ENCODE measurements at regions not wholly inside any gene's neighbourhood (a gene's known extent, or its start where the extent isn't known, plus 50 kb on each side); places are given as distances from the start of the nearest gene placed in this dataset.

DNA sequence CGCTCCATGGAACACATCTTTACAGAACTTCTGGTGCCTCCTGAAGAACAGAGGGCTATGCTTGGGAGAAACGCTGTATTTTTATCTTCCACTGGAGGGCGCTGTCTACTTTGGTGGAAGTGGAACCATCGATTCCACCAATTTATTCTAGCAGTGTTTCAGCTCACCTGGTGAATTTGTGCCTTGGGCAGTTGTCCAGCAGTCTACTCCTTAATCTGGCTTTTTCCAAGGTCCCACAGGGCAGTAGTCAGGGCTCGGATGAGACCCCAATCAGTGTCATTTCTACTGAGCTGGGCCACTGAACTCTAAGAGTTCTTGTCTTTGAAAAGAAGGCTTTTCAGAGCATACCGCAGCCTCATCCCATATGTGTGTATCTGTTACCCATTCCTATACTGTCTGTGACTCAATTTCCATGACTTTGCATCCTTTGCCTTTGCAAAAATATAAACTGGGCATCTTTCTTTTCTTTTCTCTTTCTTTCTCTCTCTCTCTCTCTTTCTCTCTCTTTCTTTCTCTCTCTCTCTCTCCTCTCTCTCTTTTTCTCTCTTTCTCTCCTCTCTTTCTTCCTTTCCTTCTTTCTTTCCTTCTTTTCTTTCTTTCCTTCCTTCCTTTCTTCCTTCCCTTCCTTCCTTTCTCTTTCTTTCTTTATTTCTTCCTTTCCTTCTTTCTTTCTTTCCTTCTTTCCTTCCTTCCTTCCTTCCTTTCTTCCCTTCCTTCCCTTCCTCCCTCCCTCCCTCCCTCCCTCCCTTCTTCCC is 138.4 kb upstream of the ZNF618 start:
- Histone ChIP-seq H3K4me2 (ENCODE audit: low read length) (no peak overlapping the region), H3K9ac (ENCODE audit: low read length) (no peak overlapping the region), H3K27me3 (ENCODE audit: insufficient read depth, low read depth, low read length) (no peaks in the 10 kb centered on the region), H3K9me2 (ENCODE audit: insufficient read depth, low read length) (no peaks in the 10 kb centered on the region), H3K27ac (ENCODE audit: low read length) (no peak overlapping the region), H2AFZ (ENCODE audit: low read depth, low read length) (no peak overlapping the region), H3K9me3 (ENCODE audit: low read length) (no peaks in the 10 kb centered on the region), H3K36me3 (ENCODE audit: insufficient read depth, low read length) (no peaks in the 10 kb centered on the region), H3K79me2 (replicated peaks; ENCODE audit: insufficient read depth, low read length) (no peaks in the 10 kb centered on the region), H4K20me1 (ENCODE audit: insufficient read depth) (no peaks in the 10 kb centered on the region), H3F3A (ENCODE audit: insufficient read depth, low read length, poor library complexity, severe bottlenecking) (no peaks in the 10 kb centered on the region), H3K4me3 (ENCODE audit: low read length) (no peak overlapping the region)
- peak; percentile 66 for TF ChIP-seq SMC3 (conservative IDR thresholded peaks at IDR 0.05; ENCODE audit: poor library complexity)
- TF ChIP-seq RAD21 (conservative IDR thresholded peaks at IDR 0.05), result peak; percentile 67
- TF ChIP-seq EZH2 (IDR thresholded peaks at IDR 0.05; ENCODE audit: borderline replicate concordance, insufficient read depth, low read length, poor library complexity, severe bottlenecking), result no peak
- TF ChIP-seq, protein P1, sequence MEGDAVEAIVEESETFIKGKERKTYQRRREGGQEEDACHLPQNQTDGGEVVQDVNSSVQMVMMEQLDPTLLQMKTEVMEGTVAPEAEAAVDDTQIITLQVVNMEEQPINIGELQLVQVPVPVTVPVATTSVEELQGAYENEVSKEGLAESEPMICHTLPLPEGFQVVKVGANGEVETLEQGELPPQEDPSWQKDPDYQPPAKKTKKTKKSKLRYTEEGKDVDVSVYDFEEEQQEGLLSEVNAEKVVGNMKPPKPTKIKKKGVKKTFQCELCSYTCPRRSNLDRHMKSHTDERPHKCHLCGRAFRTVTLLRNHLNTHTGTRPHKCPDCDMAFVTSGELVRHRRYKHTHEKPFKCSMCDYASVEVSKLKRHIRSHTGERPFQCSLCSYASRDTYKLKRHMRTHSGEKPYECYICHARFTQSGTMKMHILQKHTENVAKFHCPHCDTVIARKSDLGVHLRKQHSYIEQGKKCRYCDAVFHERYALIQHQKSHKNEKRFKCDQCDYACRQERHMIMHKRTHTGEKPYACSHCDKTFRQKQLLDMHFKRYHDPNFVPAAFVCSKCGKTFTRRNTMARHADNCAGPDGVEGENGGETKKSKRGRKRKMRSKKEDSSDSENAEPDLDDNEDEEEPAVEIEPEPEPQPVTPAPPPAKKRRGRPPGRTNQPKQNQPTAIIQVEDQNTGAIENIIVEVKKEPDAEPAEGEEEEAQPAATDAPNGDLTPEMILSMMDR (IDR thresholded peaks at IDR 0.05; ENCODE audit: poor library complexity, severe bottlenecking), result peak; percentile 67

DNA sequence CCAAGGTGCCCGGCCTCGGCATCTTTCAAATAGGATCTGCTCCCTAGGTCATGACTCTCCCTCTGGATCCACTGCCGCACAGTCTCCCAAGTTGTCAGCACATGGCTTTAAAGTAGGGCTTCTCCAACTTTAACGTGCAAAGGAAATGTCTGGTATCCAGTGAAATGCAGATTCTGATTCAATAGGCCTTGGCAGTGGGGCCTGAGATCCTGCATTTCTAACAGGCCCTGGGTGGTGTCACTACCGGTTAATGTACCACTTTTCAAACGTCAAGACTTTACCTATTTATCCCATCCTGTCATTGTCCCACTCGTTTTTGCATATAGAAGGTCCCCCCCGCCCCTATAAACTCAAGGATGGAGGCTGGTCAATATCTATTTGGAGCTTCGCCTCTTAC is 137.6 kb upstream of the ZNF618 start:
- Histone ChIP-seq H3K4me2 (ENCODE audit: low read length) (no peak overlapping the region), H3K9me2 (ENCODE audit: insufficient read depth, low read length) (no peaks in the 10 kb centered on the region), H2AFZ (ENCODE audit: low read depth, low read length) (no peak overlapping the region)

More for the DNA sequence above, 137.6 kb upstream of the ZNF618 start:
- Histone ChIP-seq H3F3A (ENCODE audit: insufficient read depth, low read length, poor library complexity, severe bottlenecking) (no peaks in the 10 kb centered on the region), H3K27ac (ENCODE audit: low read length) (no peak overlapping the region), H3K4me3 (ENCODE audit: low read length) (no peak overlapping the region), H3K9me3 (ENCODE audit: low read length) (no peaks in the 10 kb centered on the region), H3K9ac (ENCODE audit: low read length) (no peak overlapping the region), H3K36me3 (ENCODE audit: insufficient read depth, low read length) (no peaks in the 10 kb centered on the region), H3K27me3 (ENCODE audit: insufficient read depth, low read depth, low read length) (no peaks in the 10 kb centered on the region), H4K20me1 (ENCODE audit: insufficient read depth) (no peaks in the 10 kb centered on the region), H3K79me2 (replicated peaks; ENCODE audit: insufficient read depth, low read length) (no peaks in the 10 kb centered on the region)
- no peak for TF ChIP-seq POLR2AphosphoS5 (IDR thresholded peaks at IDR 0.05)
- TF ChIP-seq TAF1 (IDR thresholded peaks at IDR 0.05; ENCODE audit: low read depth), result no peak
- no peak for TF ChIP-seq RAD21 (conservative IDR thresholded peaks at IDR 0.05)
- no peak for TF ChIP-seq EZH2 (IDR thresholded peaks at IDR 0.05; ENCODE audit: borderline replicate concordance, insufficient read depth, low read length, poor library complexity, severe bottlenecking)
- no peak for TF ChIP-seq MXI1 (conservative IDR thresholded peaks at IDR 0.05; ENCODE audit: poor library complexity, severe bottlenecking)
- TF ChIP-seq SMC3 (conservative IDR thresholded peaks at IDR 0.05; ENCODE audit: poor library complexity), result no peak
- TF ChIP-seq, protein P1 (IDR thresholded peaks at IDR 0.05; ENCODE audit: poor library complexity, severe bottlenecking), result no peak
- TF ChIP-seq, protein P2, sequence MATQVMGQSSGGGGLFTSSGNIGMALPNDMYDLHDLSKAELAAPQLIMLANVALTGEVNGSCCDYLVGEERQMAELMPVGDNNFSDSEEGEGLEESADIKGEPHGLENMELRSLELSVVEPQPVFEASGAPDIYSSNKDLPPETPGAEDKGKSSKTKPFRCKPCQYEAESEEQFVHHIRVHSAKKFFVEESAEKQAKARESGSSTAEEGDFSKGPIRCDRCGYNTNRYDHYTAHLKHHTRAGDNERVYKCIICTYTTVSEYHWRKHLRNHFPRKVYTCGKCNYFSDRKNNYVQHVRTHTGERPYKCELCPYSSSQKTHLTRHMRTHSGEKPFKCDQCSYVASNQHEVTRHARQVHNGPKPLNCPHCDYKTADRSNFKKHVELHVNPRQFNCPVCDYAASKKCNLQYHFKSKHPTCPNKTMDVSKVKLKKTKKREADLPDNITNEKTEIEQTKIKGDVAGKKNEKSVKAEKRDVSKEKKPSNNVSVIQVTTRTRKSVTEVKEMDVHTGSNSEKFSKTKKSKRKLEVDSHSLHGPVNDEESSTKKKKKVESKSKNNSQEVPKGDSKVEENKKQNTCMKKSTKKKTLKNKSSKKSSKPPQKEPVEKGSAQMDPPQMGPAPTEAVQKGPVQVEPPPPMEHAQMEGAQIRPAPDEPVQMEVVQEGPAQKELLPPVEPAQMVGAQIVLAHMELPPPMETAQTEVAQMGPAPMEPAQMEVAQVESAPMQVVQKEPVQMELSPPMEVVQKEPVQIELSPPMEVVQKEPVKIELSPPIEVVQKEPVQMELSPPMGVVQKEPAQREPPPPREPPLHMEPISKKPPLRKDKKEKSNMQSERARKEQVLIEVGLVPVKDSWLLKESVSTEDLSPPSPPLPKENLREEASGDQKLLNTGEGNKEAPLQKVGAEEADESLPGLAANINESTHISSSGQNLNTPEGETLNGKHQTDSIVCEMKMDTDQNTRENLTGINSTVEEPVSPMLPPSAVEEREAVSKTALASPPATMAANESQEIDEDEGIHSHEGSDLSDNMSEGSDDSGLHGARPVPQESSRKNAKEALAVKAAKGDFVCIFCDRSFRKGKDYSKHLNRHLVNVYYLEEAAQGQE (IDR thresholded peaks at IDR 0.05; ENCODE audit: borderline replicate concordance), result no peak
- no peak for TF ChIP-seq EP300 (conservative IDR thresholded peaks at IDR 0.05; ENCODE audit: poor library complexity, severe bottlenecking)

All from neural cell (in vitro differentiated cells).